ENCODE measurements at regions not wholly inside any gene's neighbourhood (a gene's known extent, or its start where the extent isn't known, plus 50 kb on each side); places are given as distances from the start of the nearest gene placed in this dataset.

GRCh38 chr9:13967438-13967837 lies 346.5 kb downstream of the NFIB start:
- TF ChIP-seq KDM1A (IDR thresholded peaks at IDR 0.05; ENCODE audit: low read depth): no peak
- TF ChIP-seq TFCP2L1 (CRISPR knock-in tag; IDR thresholded peaks at IDR 0.05): no peak
- TF ChIP-seq CTCF (IDR thresholded peaks at IDR 0.05): no peak
- no peak for TF ChIP-seq POLR2A (IDR thresholded peaks at IDR 0.05; ENCODE audit: low read length)
- no peak for TF ChIP-seq CBX2 (IDR thresholded peaks at IDR 0.05; ENCODE audit: borderline replicate concordance, low read depth)
- TF ChIP-seq CBX8 (IDR thresholded peaks at IDR 0.05): no peak
- TF ChIP-seq ESRRA (IDR thresholded peaks at IDR 0.05; ENCODE audit: borderline replicate concordance, low read length): no peak
- no peak for TF ChIP-seq RFX5 (IDR thresholded peaks at IDR 0.05)
- TF ChIP-seq RAD21 (conservative IDR thresholded peaks at IDR 0.05 in 1 of 2, IDR thresholded peaks at IDR 0.05 in 1 of 2): no peak
- no peak for TF ChIP-seq HDAC2 (IDR thresholded peaks at IDR 0.05)
- TF ChIP-seq, protein P1, sequence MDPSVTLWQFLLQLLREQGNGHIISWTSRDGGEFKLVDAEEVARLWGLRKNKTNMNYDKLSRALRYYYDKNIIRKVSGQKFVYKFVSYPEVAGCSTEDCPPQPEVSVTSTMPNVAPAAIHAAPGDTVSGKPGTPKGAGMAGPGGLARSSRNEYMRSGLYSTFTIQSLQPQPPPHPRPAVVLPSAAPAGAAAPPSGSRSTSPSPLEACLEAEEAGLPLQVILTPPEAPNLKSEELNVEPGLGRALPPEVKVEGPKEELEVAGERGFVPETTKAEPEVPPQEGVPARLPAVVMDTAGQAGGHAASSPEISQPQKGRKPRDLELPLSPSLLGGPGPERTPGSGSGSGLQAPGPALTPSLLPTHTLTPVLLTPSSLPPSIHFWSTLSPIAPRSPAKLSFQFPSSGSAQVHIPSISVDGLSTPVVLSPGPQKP (IDR thresholded peaks at IDR 0.05; ENCODE audit: low read depth, low read length): no peak
- TF ChIP-seq POLR2AphosphoS2 (conservative IDR thresholded peaks at IDR 0.05; ENCODE audit: low read length): no peak
- no peak for TF ChIP-seq MAFK (IDR thresholded peaks at IDR 0.05; ENCODE audit: partially characterized antibody)
- TF ChIP-seq EP300 (IDR thresholded peaks at IDR 0.05): no peak

Data from A549 (cell line).